ENCODE measurements at regions not wholly inside any gene's neighbourhood (a gene's known extent, or its start where the extent isn't known, plus 50 kb on each side); places are given as distances from the start of the nearest gene placed in this dataset.

GRCh38 chr9:129245276-129245675, 67.2 kb upstream of the IER5L start:
- TF ChIP-seq CTCF (conservative IDR thresholded peaks at IDR 0.05; ENCODE audit: low read depth, low read length), result no peak
- no peak for TF ChIP-seq EZH2 (IDR thresholded peaks at IDR 0.05; ENCODE audit: borderline replicate concordance, low read depth, low read length, poor library complexity, severe bottlenecking)
- ChIA-PET POLR2A (ENCODE audit: low non-redundant PET) (no interaction called here), CTCF (no interaction called here)
- no TSS peak for BruUV-seq (replicated peaks)
- no peak for DNase-seq (ENCODE audit: low spot score)
- peaks cover 3% of the 10 kb centered on the region for H3K9me3 ChIP-seq (ENCODE audit: low read depth, low read length, poor library complexity, severe bottlenecking)
- H3K27me3 ChIP-seq (replicated peaks; ENCODE audit: insufficient read depth, low read depth, low read length, poor library complexity), result no peaks in the 10 kb centered on the region
- H3K4me3 ChIP-seq (ENCODE audit: low read depth, low read length, poor library complexity, severe bottlenecking), result no peak overlapping the region
- H3K36me3 ChIP-seq (ENCODE audit: insufficient read depth, low read length, poor library complexity, severe bottlenecking), result no peaks in the 10 kb centered on the region
- H3K4me1 ChIP-seq (ENCODE audit: insufficient read depth, low read length, poor library complexity, severe bottlenecking), result no peaks in the 10 kb centered on the region
- H3K27ac ChIP-seq (ENCODE audit: low read depth, low read length, poor library complexity, severe bottlenecking), result no peak overlapping the region
- intact Hi-C loops (cut with micrococcal nuclease; ENCODE audit: unreplicated experiment), result no loop called here

GRCh38 chr9:129242971-129243561, 65.0 kb upstream of the IER5L start:
- Histone ChIP-seq H3K27ac (ENCODE audit: low read depth, low read length, poor library complexity, severe bottlenecking) (no peak overlapping the region), H3K4me3 (ENCODE audit: low read depth, low read length, poor library complexity, severe bottlenecking) (no peak overlapping the region), H3K36me3 (ENCODE audit: insufficient read depth, low read length, poor library complexity, severe bottlenecking) (no peaks in the 10 kb centered on the region), H3K4me1 (ENCODE audit: insufficient read depth, low read length, poor library complexity, severe bottlenecking) (no peaks in the 10 kb centered on the region), H3K27me3 (replicated peaks; ENCODE audit: insufficient read depth, low read depth, low read length, poor library complexity) (no peaks in the 10 kb centered on the region), H3K9me3 (ENCODE audit: low read depth, low read length, poor library complexity, severe bottlenecking) (no peaks in the 10 kb centered on the region)
- no peak for DNase-seq (ENCODE audit: low spot score)
- no TSS peak for BruUV-seq (replicated peaks)
- POLR2A ChIA-PET (ENCODE audit: low non-redundant PET), result interaction anchor here (0.5 kb wide), 1 partner anchor 872 kb away, joined by 16 read pairs; no protein-coding TSS in a partner anchor
- intact Hi-C loops (cut with micrococcal nuclease; ENCODE audit: unreplicated experiment), result no loop called here
- no peak for TF ChIP-seq EZH2 (IDR thresholded peaks at IDR 0.05; ENCODE audit: borderline replicate concordance, low read depth, low read length, poor library complexity, severe bottlenecking)
- no peak for TF ChIP-seq CTCF (conservative IDR thresholded peaks at IDR 0.05; ENCODE audit: low read depth, low read length)
- CTCF ChIA-PET, result no interaction called here

GRCh38 chr9:129242191-129242941, 64.3 kb upstream of the IER5L start:
- CTCF ChIA-PET, result no interaction called here
- Histone ChIP-seq H3K4me1 (ENCODE audit: insufficient read depth, low read length, poor library complexity, severe bottlenecking) (no peaks in the 10 kb centered on the region), H3K27ac (ENCODE audit: low read depth, low read length, poor library complexity, severe bottlenecking) (no peak overlapping the region), H3K27me3 (replicated peaks; ENCODE audit: insufficient read depth, low read depth, low read length, poor library complexity) (no peaks in the 10 kb centered on the region), H3K36me3 (ENCODE audit: insufficient read depth, low read length, poor library complexity, severe bottlenecking) (no peaks in the 10 kb centered on the region), H3K4me3 (ENCODE audit: low read depth, low read length, poor library complexity, severe bottlenecking) (no peak overlapping the region), H3K9me3 (ENCODE audit: low read depth, low read length, poor library complexity, severe bottlenecking) (no peaks in the 10 kb centered on the region)
- no TSS peak for BruUV-seq (replicated peaks)
- no peak for DNase-seq (ENCODE audit: low spot score)
- no peak for TF ChIP-seq EZH2 (IDR thresholded peaks at IDR 0.05; ENCODE audit: borderline replicate concordance, low read depth, low read length, poor library complexity, severe bottlenecking)
- intact Hi-C loops (cut with micrococcal nuclease; ENCODE audit: unreplicated experiment), result no loop called here
- POLR2A ChIA-PET (ENCODE audit: low non-redundant PET), result no interaction called here
